ENCODE measurements at regions not wholly inside any gene's neighbourhood (a gene's known extent, or its start where the extent isn't known, plus 50 kb on each side); places are given as distances from the start of the nearest gene placed in this dataset.

GRCh38 chr6:156633291-156633690 lies 143.9 kb upstream of the ARID1B start:
- DNase-seq (ENCODE audit: low spot score): no peak
- no peak for TF ChIP-seq CTCF (IDR thresholded peaks at IDR 0.05)
- Histone ChIP-seq H3K27ac (no peak overlapping the region), H3K27me3 (replicated peaks; ENCODE audit: insufficient read depth) (no peaks in the 10 kb centered on the region), H3K36me3 (no peaks in the 10 kb centered on the region), H3K9me3 (no peaks in the 10 kb centered on the region), H3K4me3 (no peak overlapping the region), H3K4me1 (ENCODE audit: control insufficient read depth in 1 of 2, low read depth in 2 of 2) (peaks cover 3 to 16% of the 10 kb centered on the region in 2 donors)
- ATAC-seq (ENCODE audit: insufficient number of reproducible peaks, low FRiP score, low read depth): no peak

DNA sequence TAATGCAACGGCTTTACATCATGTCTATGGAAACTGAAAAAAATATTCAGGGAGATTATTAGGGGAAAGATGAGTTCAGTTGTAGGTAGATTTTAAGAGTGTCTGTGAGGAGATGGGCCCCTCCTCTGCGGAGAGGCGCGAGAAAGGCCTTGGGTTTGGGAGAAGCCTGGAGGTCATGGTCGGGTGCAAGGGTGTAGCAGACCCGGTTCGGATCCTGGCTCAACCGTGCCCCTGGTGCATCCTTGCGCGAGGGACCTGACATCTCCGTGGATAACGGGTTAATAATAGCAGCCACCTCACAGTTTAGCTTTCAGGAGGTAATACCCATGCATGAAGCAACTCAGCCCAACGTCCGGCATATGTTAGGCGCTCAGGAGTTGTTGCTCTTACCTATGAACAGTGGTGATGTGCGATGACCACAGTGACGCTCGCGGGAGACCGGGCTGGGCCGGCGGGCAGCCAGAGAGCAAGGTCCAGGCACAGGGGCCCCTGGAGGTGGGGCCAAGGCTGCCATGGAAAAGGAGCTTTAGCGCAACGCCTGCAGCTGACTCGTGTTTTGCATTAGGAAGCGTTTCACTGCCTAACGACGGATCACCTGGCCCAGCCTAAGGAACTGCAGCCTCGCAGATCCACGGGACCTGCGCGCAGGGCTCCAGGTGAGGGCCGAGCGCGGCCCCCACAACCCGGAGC lies 146.4 kb upstream of the ARID1B start:
- DNase-seq (ENCODE audit: low spot score): no peak
- ATAC-seq (ENCODE audit: insufficient number of reproducible peaks, low FRiP score, low read depth): no peak
- Histone ChIP-seq H3K4me3 (no peak overlapping the region), H3K27me3 (replicated peaks; ENCODE audit: insufficient read depth) (no peaks in the 10 kb centered on the region), H3K4me1 (ENCODE audit: control insufficient read depth in 1 of 2, low read depth in 2 of 2) (peaks cover 3 to 16% of the 10 kb centered on the region in 2 donors), H3K36me3 (no peaks in the 10 kb centered on the region), H3K27ac (no peak overlapping the region), H3K9me3 (no peaks in the 10 kb centered on the region)
- no peak for TF ChIP-seq CTCF (IDR thresholded peaks at IDR 0.05)

DNA sequence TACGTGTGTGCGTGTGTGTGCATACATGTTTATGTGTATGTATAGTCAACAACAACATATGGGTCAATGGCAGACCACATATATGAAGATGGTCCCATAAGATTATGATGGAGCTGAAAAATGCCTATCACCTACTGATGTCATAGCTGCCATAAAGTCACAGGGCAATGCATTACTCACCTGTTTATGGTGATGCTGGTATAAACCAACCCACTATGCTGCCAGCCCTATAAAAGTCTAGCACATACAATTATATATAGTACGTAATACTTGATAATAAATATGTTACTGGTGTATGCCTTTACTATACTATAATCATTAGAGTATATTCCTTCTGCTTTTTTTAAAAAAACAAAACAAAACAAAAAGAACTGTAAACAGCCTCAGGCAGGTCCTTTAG lies 148.4 kb upstream of the ARID1B start:
- ATAC-seq (ENCODE audit: insufficient number of reproducible peaks, low FRiP score, low read depth) (no peak), DNase-seq (ENCODE audit: low spot score) (no peak)
- Histone ChIP-seq H3K4me3 (no peak overlapping the region), H3K4me1 (ENCODE audit: control insufficient read depth in 1 of 2, low read depth in 2 of 2) (peaks cover 0 to under 1% of the 10 kb centered on the region in 2 donors), H3K36me3 (no peaks in the 10 kb centered on the region), H3K9me3 (no peaks in the 10 kb centered on the region), H3K27me3 (replicated peaks; ENCODE audit: insufficient read depth) (no peaks in the 10 kb centered on the region), H3K27ac (no peak overlapping the region)
- no peak for TF ChIP-seq CTCF (IDR thresholded peaks at IDR 0.05)

- no peak for TF ChIP-seq CTCF (IDR thresholded peaks at IDR 0.05)
- no peak for DNase-seq (ENCODE audit: low spot score)
These were observed 149.7 kb upstream of the ARID1B start for GRCh38 chr6:156627524-156627923.

GRCh38 chr6:156622185-156622584 lies 155.0 kb upstream of the ARID1B start:
- Histone ChIP-seq H3K36me3 (no peaks in the 10 kb centered on the region), H3K4me1 (ENCODE audit: control insufficient read depth in 1 of 2, low read depth in 2 of 2) (peaks cover 0 to 16% of the 10 kb centered on the region in 2 donors), H3K27ac (no peak overlapping the region), H3K27me3 (replicated peaks; ENCODE audit: insufficient read depth) (no peaks in the 10 kb centered on the region), H3K9me3 (no peaks in the 10 kb centered on the region), H3K4me3 (no peak overlapping the region)
- DNase-seq (ENCODE audit: low spot score) (no peak), ATAC-seq (ENCODE audit: insufficient number of reproducible peaks, low FRiP score, low read depth) (no peak)
- no peak for TF ChIP-seq CTCF (IDR thresholded peaks at IDR 0.05)

More at GRCh38 chr6:156627524-156627923, 149.7 kb upstream of the ARID1B start:
- Histone ChIP-seq H3K27ac (no peak overlapping the region), H3K4me3 (no peak overlapping the region), H3K4me1 (ENCODE audit: control insufficient read depth in 1 of 2, low read depth in 2 of 2) (peaks cover 0 to 10% of the 10 kb centered on the region in 2 donors), H3K27me3 (replicated peaks; ENCODE audit: insufficient read depth) (no peaks in the 10 kb centered on the region), H3K36me3 (no peaks in the 10 kb centered on the region), H3K9me3 (no peaks in the 10 kb centered on the region)
- ATAC-seq (ENCODE audit: insufficient number of reproducible peaks, low FRiP score, low read depth): no peak

Data from thoracic aorta (tissue), 2 donors.